ENCODE measurements at regions not wholly inside any gene's neighbourhood (a gene's known extent, or its start where the extent isn't known, plus 50 kb on each side); places are given as distances from the start of the nearest gene placed in this dataset.

GRCh38 chr10:33706191-33706590 lies 371.7 kb upstream of the NRP1 start:
- TF ChIP-seq, protein P1, sequence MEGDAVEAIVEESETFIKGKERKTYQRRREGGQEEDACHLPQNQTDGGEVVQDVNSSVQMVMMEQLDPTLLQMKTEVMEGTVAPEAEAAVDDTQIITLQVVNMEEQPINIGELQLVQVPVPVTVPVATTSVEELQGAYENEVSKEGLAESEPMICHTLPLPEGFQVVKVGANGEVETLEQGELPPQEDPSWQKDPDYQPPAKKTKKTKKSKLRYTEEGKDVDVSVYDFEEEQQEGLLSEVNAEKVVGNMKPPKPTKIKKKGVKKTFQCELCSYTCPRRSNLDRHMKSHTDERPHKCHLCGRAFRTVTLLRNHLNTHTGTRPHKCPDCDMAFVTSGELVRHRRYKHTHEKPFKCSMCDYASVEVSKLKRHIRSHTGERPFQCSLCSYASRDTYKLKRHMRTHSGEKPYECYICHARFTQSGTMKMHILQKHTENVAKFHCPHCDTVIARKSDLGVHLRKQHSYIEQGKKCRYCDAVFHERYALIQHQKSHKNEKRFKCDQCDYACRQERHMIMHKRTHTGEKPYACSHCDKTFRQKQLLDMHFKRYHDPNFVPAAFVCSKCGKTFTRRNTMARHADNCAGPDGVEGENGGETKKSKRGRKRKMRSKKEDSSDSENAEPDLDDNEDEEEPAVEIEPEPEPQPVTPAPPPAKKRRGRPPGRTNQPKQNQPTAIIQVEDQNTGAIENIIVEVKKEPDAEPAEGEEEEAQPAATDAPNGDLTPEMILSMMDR (IDR thresholded peaks at IDR 0.05): no peak
- TF ChIP-seq POLR2A (IDR thresholded peaks at IDR 0.05) (no peak), EP300 (IDR thresholded peaks at IDR 0.05) (no peak), POLR2AphosphoS5 (IDR thresholded peaks at IDR 0.05) (no peak)

Data from stomach (tissue), 4 donors.